GM18508 (cell line): ENCODE measurements at regions not wholly inside any gene's neighbourhood (a gene's known extent, or its start where the extent isn't known, plus 50 kb on each side); places are given as distances from the start of the nearest gene placed in this dataset.
A peak's percentile ranks its signal among the peaks of the same experiment; 100 is the strongest.

ENCODE experiments used
- ATAC-seq: cut with Tn5 transposase; IDR thresholded peaks from one replicate; pipeline ENCODE4 v1.9.1; 2021; ENCODE audit warnings: moderate number of reproducible peaks; ENCODE audit not compliant: insufficient read depth, unreplicated experiment

- no peak for ATAC-seq
Observed at GRCh38 chr12:90287585-90287984, 578.9 kb upstream of the ATP2B1 start.

- no peak for ATAC-seq
Observed at GRCh38 chr12:90281154-90281868, 572.7 kb upstream of the ATP2B1 start.

GRCh38 chr12:90280564-90281058 lies 572.0 kb upstream of the ATP2B1 start:
- no peak for ATAC-seq

GRCh38 chr12:90280033-90280432 lies 571.4 kb upstream of the ATP2B1 start:
- ATAC-seq = no peak

- ATAC-seq = no peak
Observed at GRCh38 chr12:90275088-90275487, 566.5 kb upstream of the ATP2B1 start.

GRCh38 chr12:90274407-90274806 lies 565.8 kb upstream of the ATP2B1 start:
- no peak for ATAC-seq

- ATAC-seq = no peak
Observed at GRCh38 chr12:90268574-90268973, 559.9 kb upstream of the ATP2B1 start.

- no peak for ATAC-seq
Observed at GRCh38 chr12:90262251-90262650, 553.6 kb upstream of the ATP2B1 start.

- ATAC-seq = no peak
Observed at GRCh38 chr12:90261283-90261682, 552.6 kb upstream of the ATP2B1 start.

- no peak for ATAC-seq
Observed at GRCh38 chr12:90260136-90260535, 551.5 kb upstream of the ATP2B1 start.

GRCh38 chr12:90257927-90258624 lies 549.4 kb upstream of the ATP2B1 start:
- no peak for ATAC-seq

GRCh38 chr12:90254796-90255195 lies 546.2 kb upstream of the ATP2B1 start:
- no peak for ATAC-seq

- ATAC-seq = peak; percentile 99
Observed at GRCh38 chr12:90253674-90254181, 545.1 kb upstream of the ATP2B1 start.

GRCh38 chr12:90253136-90253535 lies 544.5 kb upstream of the ATP2B1 start:
- ATAC-seq = no peak

- ATAC-seq = no peak
Observed at GRCh38 chr12:90250766-90251165, 542.1 kb upstream of the ATP2B1 start.

GRCh38 chr12:90250042-90250441 lies 541.4 kb upstream of the ATP2B1 start:
- no peak for ATAC-seq

GRCh38 chr12:90246688-90247087 lies 538.0 kb upstream of the ATP2B1 start:
- no peak for ATAC-seq

GRCh38 chr12:90245391-90245790 lies 536.8 kb upstream of the ATP2B1 start:
- no peak for ATAC-seq

- ATAC-seq = no peak
Observed at GRCh38 chr12:90244232-90244631, 535.6 kb upstream of the ATP2B1 start.

GRCh38 chr12:90243211-90243610 lies 534.6 kb upstream of the ATP2B1 start:
- ATAC-seq = no peak

GRCh38 chr12:90239732-90240260 lies 531.2 kb upstream of the ATP2B1 start:
- no peak for ATAC-seq
